HG03095 (cell line): ENCODE measurements at regions not wholly inside any gene's neighbourhood (a gene's known extent, or its start where the extent isn't known, plus 50 kb on each side); places are given as distances from the start of the nearest gene placed in this dataset.
"Not testable (repeated sequence)": the region's sequence is repeated elsewhere in the genome, so short reads cannot be mapped to it uniquely, and the experiment has no call there.

Experiments
- ATAC-seq: cut with Tn5 transposase; IDR thresholded peaks from one replicate; pipeline ENCODE4 v1.9.1; 2021; ENCODE audit warnings: moderate library complexity; ENCODE audit not compliant: unreplicated experiment

- ATAC-seq: no peak
Observed at GRCh38 chr6:131336596-131336995, 201.3 kb downstream of the AKAP7 start.

DNA sequence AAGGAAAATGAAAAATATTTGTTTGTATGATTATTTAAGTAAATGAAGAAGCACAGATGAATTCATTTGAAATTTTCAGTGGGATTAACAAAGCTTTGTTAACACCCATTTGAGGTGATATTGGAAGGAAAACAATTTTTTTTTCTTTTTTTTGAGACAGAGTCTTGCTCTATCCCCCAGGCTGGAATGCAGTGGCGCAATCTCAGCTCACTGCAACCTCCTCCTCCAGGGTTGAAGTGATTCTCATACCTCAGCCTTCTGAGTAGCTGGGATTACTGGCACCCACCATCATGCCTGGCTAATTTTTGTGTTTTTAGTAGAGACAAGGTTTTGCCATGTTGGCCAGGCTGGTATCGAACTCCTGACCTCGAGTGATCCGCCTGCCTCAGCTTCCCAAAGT lies 211.6 kb downstream of the AKAP7 start:
- not testable (repeated sequence) for ATAC-seq

GRCh38 chr6:131348572-131348971 lies 213.3 kb downstream of the AKAP7 start:
- no peak for ATAC-seq

DNA sequence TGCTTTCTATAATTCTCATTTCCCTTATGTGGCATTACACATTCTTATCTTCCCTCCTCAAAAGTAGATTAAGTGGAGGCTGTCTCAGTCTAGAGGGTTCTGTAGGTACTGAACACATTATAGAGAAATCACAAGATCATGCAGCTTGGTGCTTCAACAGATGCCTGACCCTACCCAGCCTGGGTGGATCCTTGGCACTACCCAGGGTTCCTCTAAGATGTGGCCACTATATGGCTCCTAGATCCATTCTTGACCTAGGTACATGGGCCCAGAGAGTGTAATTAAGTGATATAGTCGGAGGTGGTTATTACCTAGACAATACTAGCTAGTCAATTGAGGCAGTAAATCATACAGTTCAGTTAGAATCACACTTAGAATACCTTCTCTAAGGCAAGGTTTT lies 213.9 kb downstream of the AKAP7 start:
- no peak for ATAC-seq

DNA sequence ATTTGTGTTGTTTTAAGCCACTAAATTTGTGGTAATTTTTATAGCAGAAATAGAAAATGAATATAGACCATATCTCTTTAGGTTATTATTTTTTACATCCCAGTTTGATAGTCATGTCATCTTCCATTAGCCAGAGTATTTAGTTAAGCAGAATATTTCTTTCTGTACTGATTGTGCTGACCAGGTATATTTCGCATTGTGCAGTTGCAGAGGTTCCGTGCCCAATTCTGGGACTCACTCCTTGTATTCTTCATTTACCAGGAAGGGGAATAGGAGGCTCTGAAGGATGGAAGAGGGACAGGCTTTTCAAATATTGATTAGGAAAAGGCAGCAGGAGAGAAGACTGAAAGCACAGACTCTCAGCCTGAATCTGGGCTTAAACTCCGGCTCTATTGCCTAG lies 217.8 kb downstream of the AKAP7 start:
- ATAC-seq: no peak

DNA sequence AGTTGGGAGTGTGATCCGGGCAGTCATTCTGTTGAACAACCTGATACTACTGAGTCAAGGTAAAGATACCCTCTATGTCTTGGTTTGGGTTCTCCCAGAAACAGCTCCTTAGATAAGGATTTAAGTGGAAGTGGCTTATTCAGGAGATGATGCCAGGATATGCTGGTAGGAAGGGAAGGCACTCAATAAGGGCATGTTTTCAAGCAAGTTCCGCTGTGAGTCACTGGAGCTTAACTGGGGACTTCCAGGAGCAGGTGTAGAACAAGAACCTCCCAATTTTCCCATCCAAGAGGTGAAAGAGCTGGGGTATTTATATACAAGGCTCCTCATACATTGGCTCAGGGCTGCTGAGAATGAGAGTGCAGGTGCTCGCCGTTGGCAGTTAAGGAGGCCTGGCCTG lies 218.6 kb downstream of the AKAP7 start:
- ATAC-seq: no peak

DNA sequence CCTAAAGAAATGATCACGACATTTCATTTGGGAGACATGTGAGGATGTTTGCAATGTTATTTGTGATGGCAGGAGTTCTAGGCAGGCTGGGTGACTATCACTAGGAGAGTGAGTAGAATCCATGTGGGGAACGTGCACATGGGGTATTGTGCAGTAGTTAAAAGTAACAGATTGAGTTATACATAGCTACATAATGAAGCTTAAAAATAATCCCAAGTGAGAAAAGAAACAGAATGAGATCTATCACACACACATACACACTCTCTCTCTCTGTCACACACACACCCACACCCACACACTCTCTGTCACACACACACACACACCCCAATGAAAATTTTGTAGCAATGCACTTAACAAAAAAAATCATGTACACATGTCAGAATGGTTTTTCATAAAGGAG lies 218.7 kb upstream of the ARG1 start:
- ATAC-seq: no peak

GRCh38 chr6:131356161-131356560 lies 216.9 kb upstream of the ARG1 start:
- ATAC-seq: no peak

GRCh38 chr6:131357501-131357900 lies 215.5 kb upstream of the ARG1 start:
- no peak for ATAC-seq

DNA sequence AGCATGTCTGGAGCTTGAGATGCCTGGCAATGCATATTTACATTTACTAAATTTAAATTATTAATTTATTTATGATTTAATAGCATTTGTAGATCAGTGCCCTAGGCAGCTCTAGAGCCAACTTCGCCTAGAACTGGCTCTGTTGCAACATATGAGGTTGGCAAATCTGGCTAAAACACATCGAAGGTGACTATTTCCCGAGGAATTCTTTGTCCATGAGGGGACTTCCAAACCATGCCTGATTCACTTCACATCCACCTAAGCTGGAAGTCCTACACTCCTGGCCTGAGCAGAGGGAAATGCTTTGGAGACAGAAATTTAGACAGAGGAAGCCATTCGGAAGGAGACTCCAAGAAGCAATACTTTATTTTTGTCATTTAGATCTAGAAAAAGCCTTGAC lies 211.0 kb upstream of the ARG1 start:
- ATAC-seq: no peak

DNA sequence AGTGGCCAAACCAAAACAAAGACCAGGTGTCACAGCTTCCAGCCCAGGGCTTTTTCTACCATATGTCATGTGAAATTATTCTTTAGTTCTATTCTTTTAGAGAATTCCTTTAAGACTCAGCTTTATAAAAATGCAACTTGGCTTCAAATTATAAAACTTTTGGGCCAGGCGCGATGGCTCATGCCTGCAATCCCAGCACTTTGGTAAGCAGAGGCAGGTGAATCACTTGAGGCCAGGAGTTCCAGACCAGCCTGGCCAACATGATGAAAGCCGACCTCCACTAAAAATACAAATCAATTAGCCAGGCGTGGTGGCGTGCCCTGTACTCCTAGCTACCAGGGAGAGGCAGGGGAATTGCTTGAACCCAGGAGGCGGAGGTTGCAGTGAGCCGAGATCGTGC lies 210.3 kb upstream of the ARG1 start:
- no peak for ATAC-seq

- no peak for ATAC-seq
Observed at GRCh38 chr6:131363947-131364834, 208.8 kb upstream of the ARG1 start.

- no peak for ATAC-seq
Observed at GRCh38 chr6:131366223-131366622, 206.8 kb upstream of the ARG1 start.

DNA sequence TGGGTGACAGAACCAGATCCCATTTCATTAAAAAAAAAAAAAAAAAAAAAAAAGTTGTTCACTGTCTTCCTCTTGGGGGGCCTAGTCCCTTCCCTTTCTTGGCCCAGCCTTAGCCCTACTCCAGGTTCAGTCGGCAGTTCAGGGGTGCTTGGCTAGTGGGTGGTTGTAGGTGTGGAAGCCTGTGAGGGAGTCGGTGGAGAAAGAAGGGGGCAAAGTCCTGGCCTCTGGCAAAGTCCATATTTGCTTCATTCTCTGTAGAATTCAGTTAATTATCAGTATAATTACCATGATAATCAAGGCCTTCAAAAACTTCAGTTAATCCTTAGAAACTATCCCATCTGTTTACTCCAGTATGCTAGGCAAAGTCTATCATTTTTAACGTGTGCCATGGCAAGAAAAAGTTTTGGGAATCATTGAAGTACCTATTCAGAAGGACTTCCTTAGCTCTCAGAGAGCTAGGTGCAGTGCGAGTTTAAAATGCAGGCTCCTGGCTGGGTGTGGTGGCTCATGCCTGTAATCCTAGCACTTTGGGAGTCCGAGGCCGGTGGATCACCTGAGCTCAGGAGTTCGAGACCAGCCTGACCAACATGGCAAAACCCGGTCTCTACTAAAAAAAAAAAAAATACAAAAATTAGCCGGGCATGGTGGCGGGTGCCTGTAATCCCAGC lies 205.7 kb upstream of the ARG1 start:
- ATAC-seq: no peak

DNA sequence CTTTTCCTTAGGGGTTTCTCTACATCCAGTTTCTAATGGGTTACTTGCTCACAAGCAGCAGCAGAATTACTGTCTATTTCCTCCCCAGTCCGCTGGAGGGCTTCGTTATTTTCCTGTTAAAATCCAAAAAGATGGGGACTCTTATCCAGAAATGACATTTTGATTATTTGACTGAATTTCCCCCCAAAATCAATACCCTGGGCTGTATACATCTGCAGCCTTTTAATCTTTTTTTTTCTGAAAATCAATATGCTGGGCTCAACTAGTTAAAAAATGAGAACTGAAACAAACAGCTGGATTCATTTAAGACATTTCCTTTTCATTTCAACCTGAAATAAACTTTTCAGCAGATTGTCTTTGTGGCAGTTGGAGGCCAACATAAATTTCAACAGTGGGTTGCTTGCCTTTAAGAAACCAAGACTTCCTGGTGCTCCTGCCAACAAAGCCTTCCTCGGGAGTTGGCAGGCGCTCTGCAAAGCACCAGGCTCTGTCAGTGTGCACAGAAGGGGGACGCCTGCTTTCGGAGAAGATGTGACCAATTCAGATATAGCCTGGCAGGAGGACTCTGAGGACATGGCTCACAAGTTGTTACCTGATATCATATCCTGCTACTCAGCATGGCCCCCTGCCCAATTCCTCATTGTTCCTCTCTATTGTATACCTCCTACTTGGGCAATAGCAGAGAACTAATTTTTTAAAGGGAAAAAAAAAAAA lies 204.7 kb upstream of the ARG1 start:
- peak; percentile 81 for ATAC-seq

GRCh38 chr6:131372535-131372934 lies 200.5 kb upstream of the ARG1 start:
- no peak for ATAC-seq

DNA sequence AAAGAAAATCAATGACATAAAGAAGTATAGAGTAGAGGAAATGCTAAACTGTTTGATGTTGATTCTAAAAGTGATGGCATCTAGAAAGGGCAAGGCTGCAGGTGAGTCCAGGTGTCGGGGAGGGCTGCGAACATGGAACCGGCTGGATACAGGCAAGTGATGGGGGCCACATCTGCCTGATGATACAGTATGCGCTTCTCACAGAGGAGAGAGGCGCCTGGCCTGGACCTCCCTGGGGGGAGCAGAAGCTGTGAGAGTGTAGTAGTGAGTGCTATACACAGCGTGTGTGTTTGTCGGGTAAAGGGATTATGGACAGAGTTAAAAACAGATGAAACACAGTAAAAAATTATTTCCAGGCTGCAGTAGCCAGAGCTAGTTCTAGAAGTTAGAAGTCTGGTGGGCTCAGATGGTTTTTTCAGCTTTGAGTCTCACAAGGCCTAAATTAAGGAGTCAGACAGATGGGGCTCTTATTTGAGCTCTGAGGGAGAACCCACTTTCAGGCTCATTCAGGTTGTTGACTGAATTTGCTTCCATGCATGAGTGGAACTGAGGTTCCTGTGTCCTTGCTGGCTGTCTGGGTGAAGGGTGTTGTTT lies 195.8 kb upstream of the ARG1 start:
- ATAC-seq: no peak

GRCh38 chr6:131378874-131379273 lies 194.2 kb upstream of the ARG1 start:
- ATAC-seq: no peak

DNA sequence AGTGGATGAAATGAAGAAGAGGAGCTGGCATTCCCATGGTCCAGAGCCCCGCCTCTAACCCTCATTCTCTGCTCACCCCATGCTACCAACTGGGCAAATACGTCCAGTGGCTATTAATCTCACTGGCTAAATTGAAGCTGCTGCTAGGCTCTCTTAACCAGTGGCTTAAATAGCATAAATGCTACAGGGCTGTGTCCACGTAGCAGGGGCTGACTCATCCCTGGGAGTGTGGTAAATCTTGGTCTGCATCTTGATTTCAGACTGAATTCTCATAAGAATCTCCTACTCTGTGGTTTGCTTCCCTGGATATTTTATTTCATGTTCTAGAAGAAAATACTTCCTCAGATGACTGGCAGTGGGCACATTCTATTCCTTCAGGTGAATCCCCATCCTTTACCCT lies 193.1 kb upstream of the ARG1 start:
- ATAC-seq: no peak

DNA sequence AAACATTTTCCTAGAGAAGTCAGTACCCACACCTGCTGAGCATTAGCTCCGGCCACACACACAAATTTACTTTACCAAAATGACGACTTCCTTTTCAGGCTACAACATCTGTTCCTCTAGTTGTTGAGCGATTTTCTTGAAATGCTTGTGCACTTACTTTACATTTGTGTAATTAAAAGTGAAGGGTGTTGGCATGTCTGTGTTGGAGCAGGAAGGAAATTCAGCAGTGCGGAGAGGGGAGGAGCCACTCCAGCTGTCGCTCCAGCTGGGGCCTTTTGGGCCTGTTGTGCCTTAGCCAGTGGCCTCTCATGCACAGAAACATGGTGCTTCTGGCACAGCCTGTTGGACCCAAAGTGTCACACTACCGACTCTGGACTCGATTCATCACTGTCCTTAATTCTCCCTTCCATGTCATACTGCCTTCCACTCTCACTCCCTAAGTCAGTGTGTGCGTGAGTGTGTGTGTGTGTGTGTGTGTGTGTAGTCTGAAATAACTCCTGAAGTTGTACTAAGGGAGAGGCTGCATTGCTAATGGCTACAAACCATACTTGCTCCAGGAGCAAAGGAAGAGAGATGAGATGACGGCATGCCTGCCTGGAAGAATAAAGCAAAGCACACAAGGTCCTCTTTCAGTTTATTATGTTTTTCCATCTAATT lies 191.8 kb upstream of the ARG1 start:
- no peak for ATAC-seq

DNA sequence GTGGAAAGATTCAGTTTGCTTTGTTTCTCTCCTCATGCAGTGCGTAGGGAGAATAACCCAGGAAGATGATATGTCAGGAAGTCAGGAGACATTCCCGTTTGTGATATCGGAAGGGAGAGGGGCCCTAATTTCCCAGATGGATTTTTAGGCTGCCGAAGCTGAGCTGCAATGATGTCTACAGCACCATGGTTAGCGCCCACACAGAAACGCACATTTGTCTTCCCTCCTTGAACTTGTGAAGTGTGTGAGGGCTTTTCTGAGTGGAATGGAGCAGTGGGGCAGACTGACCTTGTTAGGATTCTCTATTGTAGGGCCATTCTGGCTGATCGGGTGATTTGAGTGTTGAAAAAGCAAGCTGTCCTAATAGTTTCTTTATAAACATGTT lies 191.3 kb upstream of the ARG1 start:
- no peak for ATAC-seq
